Fibroblast of gingiva (primary cell): ENCODE measurements at regions not wholly inside any gene's neighbourhood (a gene's known extent, or its start where the extent isn't known, plus 50 kb on each side); places are given as distances from the start of the nearest gene placed in this dataset.
"Not testable (repeated sequence)": the region's sequence is repeated elsewhere in the genome, so short reads cannot be mapped to it uniquely, and the experiment has no call there.

Experiments
- DNase-seq: peaks from one replicate; pipeline ENCODE4 v3.0.0-alpha.2; 2011; ENCODE audit warnings: low read depth

GRCh38 chr4:134501973-134502643, 300.5 kb upstream of the PABPC4L start:
- DNase-seq, result no peak

- DNase-seq, result not testable (repeated sequence)
Measured at GRCh38 chr4:134501488-134501887, 299.9 kb upstream of the PABPC4L start.

- DNase-seq, result no peak
Measured at GRCh38 chr4:134499074-134499473, 297.5 kb upstream of the PABPC4L start.

GRCh38 chr4:134490863-134491262, 289.3 kb upstream of the PABPC4L start:
- DNase-seq, result no peak

- not testable (repeated sequence) for DNase-seq
Measured at GRCh38 chr4:134483514-134483913, 281.9 kb upstream of the PABPC4L start.

GRCh38 chr4:134471569-134471968, 270.0 kb upstream of the PABPC4L start:
- no peak for DNase-seq

- DNase-seq, result no peak
Measured at GRCh38 chr4:134470544-134470943, 269.0 kb upstream of the PABPC4L start.

- no peak for DNase-seq
Measured at GRCh38 chr4:134465417-134465816, 263.8 kb upstream of the PABPC4L start.

GRCh38 chr4:134463771-134464170, 262.2 kb upstream of the PABPC4L start:
- DNase-seq, result no peak

GRCh38 chr4:134426821-134427220, 225.2 kb upstream of the PABPC4L start:
- no peak for DNase-seq

GRCh38 chr4:134425756-134426155, 224.2 kb upstream of the PABPC4L start:
- DNase-seq, result no peak

GRCh38 chr4:134422776-134423175, 221.2 kb upstream of the PABPC4L start:
- DNase-seq, result no peak

- DNase-seq, result no peak
Measured at GRCh38 chr4:134421734-134422133, 220.1 kb upstream of the PABPC4L start.

GRCh38 chr4:134408897-134409296, 207.3 kb upstream of the PABPC4L start:
- DNase-seq, result no peak

- DNase-seq, result no peak
Measured at GRCh38 chr4:134401798-134402197, 200.2 kb upstream of the PABPC4L start.

- no peak for DNase-seq
Measured at GRCh38 chr4:134393592-134393991, 192.0 kb upstream of the PABPC4L start.

GRCh38 chr4:134390319-134390718, 188.7 kb upstream of the PABPC4L start:
- no peak for DNase-seq

GRCh38 chr4:134388351-134388750, 186.8 kb upstream of the PABPC4L start:
- no peak for DNase-seq

GRCh38 chr4:134382478-134383227, 181.1 kb upstream of the PABPC4L start:
- peak; percentile 12 for DNase-seq

GRCh38 chr4:134375775-134376174, 174.2 kb upstream of the PABPC4L start:
- no peak for DNase-seq

GRCh38 chr4:134365852-134366251, 164.3 kb upstream of the PABPC4L start:
- peak; percentile 60 for DNase-seq

GRCh38 chr4:134364928-134365327, 163.3 kb upstream of the PABPC4L start:
- no peak for DNase-seq

GRCh38 chr4:134345244-134345643, 143.7 kb upstream of the PABPC4L start:
- no peak for DNase-seq

GRCh38 chr4:134343656-134344055, 142.1 kb upstream of the PABPC4L start:
- no peak for DNase-seq
